ENCODE measurements at regions not wholly inside any gene's neighbourhood (a gene's known extent, or its start where the extent isn't known, plus 50 kb on each side); places are given as distances from the start of the nearest gene placed in this dataset.

DNA sequence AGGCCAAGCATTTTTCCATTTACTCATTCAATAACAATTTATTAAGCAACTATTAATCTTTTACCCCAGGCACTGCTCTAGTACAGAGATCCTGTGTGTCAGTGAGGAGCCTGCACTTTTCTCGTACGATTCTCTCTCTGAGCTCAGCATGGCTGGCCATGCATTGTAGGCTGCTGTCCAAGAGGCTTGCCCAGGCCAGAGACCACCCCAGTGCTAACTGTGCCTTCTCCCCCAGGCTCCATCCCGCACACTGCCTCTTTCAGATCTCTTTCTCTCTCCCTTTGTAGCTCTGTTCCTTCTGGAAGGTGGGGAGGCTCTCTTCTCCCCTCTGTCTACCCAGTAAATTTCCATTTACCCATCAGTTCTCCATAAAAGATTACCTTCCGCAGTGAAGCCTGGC is 101.0 kb upstream of the IKZF1 start:
- H3K27me3 Mint-ChIP-seq (ENCODE audit: low read depth): no peaks in the 10 kb centered on the region
- H3K36me3 Mint-ChIP-seq (ENCODE audit: insufficient read depth): no peaks in the 10 kb centered on the region
- H3K4me3 Mint-ChIP-seq: no peak overlapping the region
- ATAC-seq (no peak), DNase-seq (no peak)
- peaks cover 58% of the 10 kb centered on the region for H3K4me1 Mint-ChIP-seq (ENCODE audit: low read depth)
- H3K9me3 Mint-ChIP-seq: no peaks in the 10 kb centered on the region

DNA sequence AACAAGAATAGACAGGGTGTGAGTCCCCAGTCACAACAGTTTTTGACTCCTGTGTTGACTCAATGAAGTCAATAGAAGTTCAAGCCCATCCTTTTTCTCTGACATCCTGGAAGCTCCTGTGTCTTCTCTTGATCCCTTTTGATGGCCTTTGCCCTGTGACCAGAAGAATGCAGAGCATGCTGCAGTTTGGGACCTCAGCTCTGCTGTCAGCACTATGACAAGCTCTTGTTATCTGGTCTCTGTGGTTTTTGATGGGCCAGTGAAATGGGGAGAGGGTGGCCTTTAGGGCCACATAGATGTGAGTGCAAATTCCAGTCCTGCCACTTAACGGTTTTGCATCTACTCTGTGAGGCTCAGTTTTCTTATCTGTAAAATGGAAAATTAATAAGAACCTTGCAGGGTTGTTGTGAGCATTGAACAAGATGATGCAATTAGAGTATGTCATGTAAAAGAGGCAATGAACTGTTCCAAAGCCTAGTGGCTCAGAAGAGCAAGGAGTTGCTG is 102.4 kb upstream of the IKZF1 start:
- ATAC-seq (no peak), DNase-seq (no peak)
- Mint-ChIP-seq H3K36me3 (ENCODE audit: insufficient read depth) (no peaks in the 10 kb centered on the region), H3K27me3 (ENCODE audit: low read depth) (no peaks in the 10 kb centered on the region), H3K9me3 (no peaks in the 10 kb centered on the region), H3K4me3 (no peak overlapping the region), H3K4me1 (ENCODE audit: low read depth) (peaks cover 56% of the 10 kb centered on the region)

- H3K4me1 Mint-ChIP-seq (ENCODE audit: low read depth): peaks cover 38% of the 10 kb centered on the region
- no peak overlapping the region for H3K4me3 Mint-ChIP-seq
- H3K9me3 Mint-ChIP-seq: no peaks in the 10 kb centered on the region
- no peak for DNase-seq
- no peaks in the 10 kb centered on the region for H3K36me3 Mint-ChIP-seq (ENCODE audit: insufficient read depth)
- H3K27me3 Mint-ChIP-seq (ENCODE audit: low read depth): no peaks in the 10 kb centered on the region
- ATAC-seq: no peak
Observed at GRCh38 chr7:50199824-50200223, 104.7 kb upstream of the IKZF1 start.

DNA sequence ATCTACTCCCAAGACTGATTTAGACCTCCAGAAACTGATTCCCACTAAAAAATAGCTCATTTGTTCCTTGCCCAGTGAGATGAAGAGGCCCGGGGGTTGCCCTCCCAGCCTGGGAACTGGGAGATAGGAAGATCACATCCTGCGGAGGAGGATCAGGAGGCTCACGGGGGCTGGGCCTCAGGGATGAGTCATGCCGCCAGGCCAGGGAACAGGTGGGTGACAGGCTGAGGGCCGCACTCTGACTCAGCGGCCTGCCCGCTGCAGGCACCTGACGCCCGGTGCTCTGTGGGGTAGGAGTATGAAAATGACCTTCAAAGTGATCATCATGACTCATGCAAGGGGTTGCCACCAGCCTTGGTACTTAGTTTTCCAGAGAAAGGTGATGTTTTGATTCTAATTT is 104.5 kb upstream of the ZPBP start:
- DNase-seq (peak; percentile 64), ATAC-seq (peak; percentile 97)

DNA sequence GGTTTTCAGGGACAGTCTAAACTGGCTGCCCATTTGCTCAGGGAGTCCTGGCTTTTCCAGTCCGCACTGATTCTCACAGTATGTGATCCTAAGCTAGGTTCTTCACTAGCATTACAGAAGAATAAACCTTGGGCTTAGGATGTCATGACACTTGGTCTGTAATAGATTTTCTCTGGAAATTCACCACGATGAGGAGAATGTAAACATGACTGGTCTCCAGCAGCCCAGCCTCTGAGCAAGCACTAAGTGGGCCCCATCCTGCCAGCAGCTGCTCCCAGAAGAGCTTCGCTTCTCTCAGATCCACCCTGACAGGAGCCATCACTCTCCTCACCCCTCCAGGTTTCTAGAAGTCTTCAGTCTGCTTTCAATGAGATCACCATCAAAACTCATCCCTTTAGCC is 103.7 kb upstream of the ZPBP start:
- Mint-ChIP-seq H3K9me3 (no peaks in the 10 kb centered on the region), H3K4me1 (ENCODE audit: low read depth) (peaks cover 25% of the 10 kb centered on the region), H3K4me3 (no peak overlapping the region), H3K27me3 (ENCODE audit: low read depth) (no peaks in the 10 kb centered on the region), H3K36me3 (ENCODE audit: insufficient read depth) (no peaks in the 10 kb centered on the region)
- peak; percentile 5 to 9 for ATAC-seq
- DNase-seq: no peak

More for the DNA sequence above, 104.5 kb upstream of the ZPBP start:
- H3K36me3 Mint-ChIP-seq (ENCODE audit: insufficient read depth): no peaks in the 10 kb centered on the region
- H3K27me3 Mint-ChIP-seq (ENCODE audit: low read depth): no peaks in the 10 kb centered on the region
- no peak overlapping the region for H3K4me3 Mint-ChIP-seq
- peaks cover 25% of the 10 kb centered on the region for H3K4me1 Mint-ChIP-seq (ENCODE audit: low read depth)
- no peaks in the 10 kb centered on the region for H3K9me3 Mint-ChIP-seq

GRCh38 chr7:50190776-50191175 is 97.7 kb upstream of the ZPBP start:
- no peak overlapping the region for H3K4me3 Mint-ChIP-seq
- no peaks in the 10 kb centered on the region for H3K36me3 Mint-ChIP-seq (ENCODE audit: insufficient read depth)
- peaks cover 7% of the 10 kb centered on the region for H3K9me3 Mint-ChIP-seq
- DNase-seq (no peak), ATAC-seq (no peak)
- H3K4me1 Mint-ChIP-seq (ENCODE audit: low read depth): peaks cover 6% of the 10 kb centered on the region
- no peaks in the 10 kb centered on the region for H3K27me3 Mint-ChIP-seq (ENCODE audit: low read depth)

- Mint-ChIP-seq H3K27me3 (ENCODE audit: low read depth) (no peaks in the 10 kb centered on the region), H3K9me3 (peaks cover 7% of the 10 kb centered on the region), H3K4me3 (no peak overlapping the region), H3K4me1 (ENCODE audit: low read depth) (peaks cover 8% of the 10 kb centered on the region), H3K36me3 (ENCODE audit: insufficient read depth) (no peaks in the 10 kb centered on the region)
- ATAC-seq (no peak), DNase-seq (no peak)
Observed at GRCh38 chr7:50189371-50189770, 96.3 kb upstream of the ZPBP start.

DNA sequence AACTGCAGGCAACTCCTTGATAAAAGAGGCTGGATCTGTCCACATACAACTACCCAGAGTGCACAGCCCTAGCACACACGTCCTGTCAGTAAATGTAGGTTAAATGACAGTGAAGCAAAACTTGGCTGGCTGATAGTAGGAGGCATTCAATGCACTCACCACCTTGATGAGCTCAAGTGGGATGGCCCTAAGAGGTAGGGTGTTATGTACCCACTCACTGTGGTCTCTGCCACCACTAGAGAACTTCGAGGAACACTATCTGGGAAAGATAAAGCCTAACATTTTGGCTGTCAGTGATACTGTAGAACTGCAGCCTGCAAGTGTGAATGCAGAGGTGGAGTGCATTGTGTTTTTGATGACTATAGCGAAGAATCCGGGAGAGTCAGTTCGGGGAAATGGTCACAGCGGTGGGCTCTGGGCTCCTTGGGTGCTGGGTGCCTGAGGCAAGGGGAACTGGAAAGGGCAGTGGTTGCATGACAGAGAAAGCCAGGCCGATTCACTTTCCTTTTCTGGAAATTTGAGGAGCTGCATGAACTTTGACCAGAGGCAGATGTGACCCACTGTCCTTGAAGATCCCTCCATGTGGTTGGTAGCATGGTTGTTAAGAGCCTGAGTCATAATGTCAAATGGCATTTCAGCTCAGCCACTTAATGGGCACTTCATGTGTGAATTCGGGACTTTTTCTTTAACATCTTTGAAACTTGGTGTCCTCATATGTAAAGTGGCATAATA is 93.1 kb upstream of the ZPBP start:
- no peaks in the 10 kb centered on the region for H3K36me3 Mint-ChIP-seq (ENCODE audit: insufficient read depth)
- ATAC-seq (no peak), DNase-seq (no peak)
- H3K9me3 Mint-ChIP-seq: peaks cover 7% of the 10 kb centered on the region
- no peaks in the 10 kb centered on the region for H3K27me3 Mint-ChIP-seq (ENCODE audit: low read depth)
- H3K4me3 Mint-ChIP-seq: no peak overlapping the region
- H3K4me1 Mint-ChIP-seq (ENCODE audit: low read depth): peaks cover 8% of the 10 kb centered on the region

DNA sequence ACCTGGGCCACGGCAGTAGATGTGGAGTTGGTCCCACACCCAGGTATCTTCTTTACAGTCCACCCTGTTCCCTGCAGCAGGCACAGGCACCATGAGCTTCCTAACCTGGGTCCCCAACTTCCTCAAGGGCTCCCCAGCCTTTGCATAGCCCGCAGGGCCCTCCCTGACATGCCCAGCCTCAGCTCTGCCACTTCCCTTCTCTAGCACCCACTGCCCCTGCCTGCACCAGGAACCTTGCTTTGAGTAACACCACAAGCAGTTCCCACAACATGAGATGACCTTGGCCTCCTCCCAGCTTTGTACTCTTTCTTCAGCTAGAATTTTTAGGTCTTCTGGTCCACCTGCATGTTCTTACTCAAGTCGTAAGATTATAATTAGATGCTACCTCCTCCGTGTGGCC is 92.2 kb upstream of the ZPBP start:
- H3K27me3 Mint-ChIP-seq (ENCODE audit: low read depth): no peaks in the 10 kb centered on the region
- H3K4me1 Mint-ChIP-seq (ENCODE audit: low read depth): peaks cover 8% of the 10 kb centered on the region
- H3K9me3 Mint-ChIP-seq: peaks cover 7% of the 10 kb centered on the region
- ATAC-seq (no peak), DNase-seq (no peak)
- no peak overlapping the region for H3K4me3 Mint-ChIP-seq
- no peaks in the 10 kb centered on the region for H3K36me3 Mint-ChIP-seq (ENCODE audit: insufficient read depth)

DNA sequence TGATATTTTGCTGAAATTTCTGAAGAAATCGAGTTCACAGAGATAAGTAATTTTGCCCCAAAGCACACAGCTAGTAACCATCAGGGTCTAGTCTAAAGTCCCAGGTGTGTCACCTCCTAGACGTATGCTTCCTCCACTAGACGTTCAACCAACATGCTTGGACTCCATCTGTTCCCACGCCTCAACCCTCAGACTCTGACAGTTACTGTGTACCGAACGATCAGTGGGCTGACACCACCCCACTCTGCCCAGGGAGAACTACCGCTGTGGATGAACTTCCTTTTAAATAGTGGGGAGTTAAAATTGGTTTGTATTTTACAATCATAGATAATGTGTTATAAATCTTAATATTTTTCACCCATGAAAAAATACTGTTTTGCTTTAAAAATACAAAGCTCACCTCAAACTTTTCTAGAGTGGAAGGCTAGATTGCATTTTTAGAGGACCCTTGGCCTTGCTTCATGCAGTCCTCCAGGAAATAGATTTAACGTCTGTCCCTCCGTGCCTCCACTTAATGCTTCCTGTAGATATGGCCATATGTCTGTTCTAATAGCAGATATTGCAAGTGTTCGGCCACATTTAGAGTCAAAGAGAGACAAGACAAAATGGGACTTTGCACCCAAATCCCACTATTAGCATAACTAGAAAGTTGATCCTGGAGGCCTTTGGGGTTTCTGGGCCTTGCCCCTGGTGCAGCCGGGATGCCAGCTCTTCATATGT is 91.4 kb upstream of the ZPBP start:
- Mint-ChIP-seq H3K9me3 (peaks cover under 1% of the 10 kb centered on the region), H3K27me3 (ENCODE audit: low read depth) (no peaks in the 10 kb centered on the region), H3K4me3 (no peak overlapping the region), H3K4me1 (ENCODE audit: low read depth) (peaks cover 8% of the 10 kb centered on the region), H3K36me3 (ENCODE audit: insufficient read depth) (no peaks in the 10 kb centered on the region)
- ATAC-seq (peak in 1 of 2 donors; percentile 30), DNase-seq (no peak)

DNA sequence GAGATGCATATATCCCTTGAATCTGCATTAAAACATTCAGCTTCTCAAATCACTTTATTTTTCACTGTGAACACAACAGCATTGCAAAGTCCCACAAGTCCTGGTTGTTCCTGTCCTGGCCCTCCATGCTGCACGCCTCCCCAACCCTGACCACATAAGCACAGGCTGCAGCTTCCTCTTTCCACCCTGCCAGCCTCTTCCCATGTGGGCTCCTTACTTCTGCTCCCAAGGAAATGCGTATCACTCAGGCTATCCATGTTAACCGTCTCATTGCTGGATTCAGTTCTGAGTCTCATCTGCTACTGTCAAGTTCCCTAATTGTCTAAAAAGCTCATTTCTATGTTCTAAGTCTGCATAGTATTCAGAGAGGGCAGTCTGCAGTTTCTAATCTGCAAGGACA is 89.7 kb upstream of the ZPBP start:
- Mint-ChIP-seq H3K4me1 (ENCODE audit: low read depth) (peaks cover 2% of the 10 kb centered on the region), H3K4me3 (no peak overlapping the region), H3K36me3 (ENCODE audit: insufficient read depth) (no peaks in the 10 kb centered on the region), H3K9me3 (no peaks in the 10 kb centered on the region), H3K27me3 (ENCODE audit: low read depth) (no peaks in the 10 kb centered on the region)
- DNase-seq (no peak), ATAC-seq (no peak)

GRCh38 chr7:50181081-50181480 is 88.0 kb upstream of the ZPBP start:
- DNase-seq: no peak
- Mint-ChIP-seq H3K36me3 (ENCODE audit: insufficient read depth) (no peaks in the 10 kb centered on the region), H3K4me3 (no peak overlapping the region)

DNA sequence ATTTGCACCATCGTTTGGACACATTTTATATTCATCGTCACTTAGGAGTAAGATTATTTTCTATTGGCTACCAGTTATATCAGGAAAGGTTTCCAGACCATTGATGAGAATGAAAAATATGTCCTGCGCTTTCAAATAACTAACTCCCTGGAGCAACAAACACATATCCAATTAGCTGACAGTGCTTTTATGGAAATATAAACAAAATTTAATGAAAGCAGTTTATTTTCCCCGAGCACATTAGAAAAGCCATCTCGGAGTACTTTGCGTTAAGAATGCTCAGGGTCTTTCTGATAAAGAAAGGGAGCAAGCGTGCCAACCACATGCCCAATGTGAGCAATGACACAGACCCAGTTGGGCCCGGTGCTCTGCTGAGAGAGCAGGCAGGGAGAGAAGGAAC is 85.1 kb upstream of the ZPBP start:
- ATAC-seq: no peak
- H3K27me3 Mint-ChIP-seq (ENCODE audit: low read depth): no peaks in the 10 kb centered on the region
- H3K36me3 Mint-ChIP-seq (ENCODE audit: insufficient read depth): no peaks in the 10 kb centered on the region
- H3K4me3 Mint-ChIP-seq: no peak overlapping the region
- H3K4me1 Mint-ChIP-seq (ENCODE audit: low read depth): no peaks in the 10 kb centered on the region
- H3K9me3 Mint-ChIP-seq: no peaks in the 10 kb centered on the region
- no peak for DNase-seq

More at GRCh38 chr7:50181081-50181480, 88.0 kb upstream of the ZPBP start:
- no peaks in the 10 kb centered on the region for H3K9me3 Mint-ChIP-seq
- H3K4me1 Mint-ChIP-seq (ENCODE audit: low read depth): peaks cover 2% of the 10 kb centered on the region
- no peak for ATAC-seq
- H3K27me3 Mint-ChIP-seq (ENCODE audit: low read depth): no peaks in the 10 kb centered on the region

DNA sequence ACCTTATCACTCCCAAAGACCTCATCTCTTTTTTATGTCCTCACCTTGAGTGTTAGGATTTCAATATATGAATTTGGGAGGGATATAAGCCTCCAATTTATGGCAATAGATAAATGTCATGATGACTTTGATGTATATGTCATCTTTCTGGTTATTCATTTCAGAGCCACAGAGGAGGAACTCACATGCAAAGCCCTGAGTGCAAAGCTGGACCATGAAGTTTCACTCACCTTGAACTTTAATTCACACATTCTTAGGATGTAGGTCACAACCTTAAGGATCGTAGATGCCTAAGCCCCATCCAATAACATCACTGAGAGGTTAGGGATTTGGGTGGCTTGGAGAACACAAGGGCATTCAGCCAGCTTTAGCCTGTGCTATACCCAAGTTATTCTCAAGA is 81.9 kb upstream of the ZPBP start:
- ATAC-seq (no peak), DNase-seq (no peak)
- Mint-ChIP-seq H3K27me3 (ENCODE audit: low read depth) (no peaks in the 10 kb centered on the region), H3K36me3 (ENCODE audit: insufficient read depth) (no peaks in the 10 kb centered on the region), H3K4me3 (no peak overlapping the region), H3K9me3 (no peaks in the 10 kb centered on the region), H3K4me1 (ENCODE audit: low read depth) (no peaks in the 10 kb centered on the region)
